Endothelial cell of umbilical vein (primary cell): ENCODE measurements at regions not wholly inside any gene's neighbourhood (a gene's known extent, or its start where the extent isn't known, plus 50 kb on each side); places are given as distances from the start of the nearest gene placed in this dataset.

ENCODE experiments used
- BruUV-seq: library from RNA; stranded (reverse); fragments of 400-500 nt; replicated peaks from 2 replicates; lab custom pipeline; 2021; lab: Mats Ljungman, UMichigan
- CTCF ChIA-PET: fragments of 300-600, 350-600 bp; sonication (Branson Sonifier 250); formaldehyde crosslinking; loops from one replicate; lab custom pipeline; 2021; ENCODE audit warnings: antibody characterized with exemption, inconsistent platforms; lab: Charles Lee
- POLR2A ChIA-PET: fragments of 300-600, 350-600 bp; sonication (Branson Sonifier 250); formaldehyde crosslinking; loops from one replicate; lab custom pipeline; 2021; ENCODE audit warnings: antibody characterized with exemption, inconsistent platforms; lab: Charles Lee
- DNase-seq: peaks from one replicate; pipeline ENCODE4 v3.0.0-alpha.2; 2011; ENCODE audit warnings: low read depth, low spot score
- FAIRE-seq: peaks from 2 replicates; lab custom pipeline; 2011; peaks lifted over from hg19 to GRCh38; lab: Jason Lieb, UNC
- H2AFZ ChIP-seq: 2 replicates; pipeline ENCODE4 v1.6.0; 2012; ENCODE audit warnings: low read depth, low read length, control low read depth, inconsistent platforms
- H3K27ac ChIP-seq: 2 replicates; pipeline ENCODE4 v1.5.1; 2011; ENCODE audit warnings: low read depth, mild to moderate bottlenecking, control low read depth, low read length, moderate library complexity; ENCODE audit not compliant: insufficient read depth
- H3K27me3 ChIP-seq, 2 experiments: 2 replicates each; pipeline versions ENCODE4 v1.6.0 to v1.6.1; 2011; ENCODE audit warnings: low read length in 2 of 2, mixed read lengths in 1 of 2; ENCODE audit not compliant: control insufficient read depth in 2 of 2, insufficient read depth in 2 of 2
- H3K36me3 ChIP-seq, 2 experiments: 2 replicates in 1 of 2; 3 replicates in 1 of 2; pipeline ENCODE4 v1.5.1; 2011; ENCODE audit warnings: low read length in 2 of 2, mild to moderate bottlenecking in 1 of 2, moderate library complexity in 1 of 2; ENCODE audit not compliant: control insufficient read depth in 2 of 2, insufficient read depth in 2 of 2; ENCODE audit errors: extremely low read depth in 1 of 2
- H3K4me1 ChIP-seq: 3 replicates; pipeline ENCODE4 v1.5.1; 2011; ENCODE audit warnings: mild to moderate bottlenecking, low read length; ENCODE audit not compliant: control insufficient read depth, insufficient read depth; ENCODE audit errors: extremely low read depth
- H3K4me2 ChIP-seq: 2 replicates; pipeline ENCODE4 v1.6.1; 2011; ENCODE audit warnings: low read length, control low read depth, mixed read lengths; ENCODE audit not compliant: insufficient read depth
- H3K4me3 ChIP-seq, 3 experiments: fragments of 200-600 bp in 1 of 3; sonication (generic), shearing (Covaris generic) in 1 of 3; replicated peaks in 1 of 3; 2 replicates each; pipeline ENCODE4 v1.5.1; 2011 to 2016; ENCODE audit warnings: control low read depth in 3 of 3, low read length in 3 of 3, mild to moderate bottlenecking in 2 of 3, inconsistent platforms in 1 of 3, low read depth in 1 of 3, moderate library complexity in 1 of 3; ENCODE audit not compliant: insufficient read depth in 1 of 3
- H3K79me2 ChIP-seq: 2 replicates; pipeline ENCODE4 v1.6.0; 2012; ENCODE audit warnings: low read length, inconsistent platforms; ENCODE audit not compliant: control insufficient read depth, insufficient read depth
- H3K9ac ChIP-seq: replicated peaks from 2 replicates; pipeline ENCODE3; 2011; ENCODE audit warnings: low read length, control low read depth; ENCODE audit not compliant: insufficient read depth; ENCODE audit errors: extremely low read depth
- H3K9me1 ChIP-seq: replicated peaks from 3 replicates; pipeline ENCODE4 v1.6.0; 2011; ENCODE audit warnings: mild to moderate bottlenecking, low read length; ENCODE audit not compliant: control insufficient read depth, insufficient read depth; ENCODE audit errors: extremely low read depth
- H3K9me3 ChIP-seq: replicated peaks from 2 replicates; pipeline ENCODE4 v1.5.1; 2012; ENCODE audit warnings: low read length, inconsistent platforms; ENCODE audit not compliant: control insufficient read depth, insufficient read depth
- H4K20me1 ChIP-seq: replicated peaks from 2 replicates; pipeline ENCODE3; 2011; ENCODE audit warnings: mild to moderate bottlenecking, low read length; ENCODE audit not compliant: control insufficient read depth, insufficient read depth; ENCODE audit errors: extremely low read depth
- CTCF ChIP-seq, 2 donors: IDR thresholded peaks; 1 replicate in 1 of 2; 2 replicates in 1 of 2; pipeline ENCODE4 v1.5.1; 2011; ENCODE audit warnings: low read length in 2 of 2, mild to moderate bottlenecking in 2 of 2, moderate library complexity in 2 of 2, control low read depth in 1 of 2, inconsistent platforms in 1 of 2, low read depth in 1 of 2; ENCODE audit not compliant: insufficient read depth in 1 of 2; ENCODE audit errors: extremely low read depth in 1 of 2
- EZH2 ChIP-seq: IDR thresholded peaks from 2 replicates; pipeline ENCODE4 v1.6.1; 2012; ENCODE audit warnings: borderline replicate concordance, low read depth, mild to moderate bottlenecking, moderate library complexity, low read length, inconsistent platforms; ENCODE audit not compliant: severe bottlenecking
- FOS ChIP-seq: IDR thresholded peaks from 2 replicates; pipeline ENCODE4 v1.6.1; 2011; ENCODE audit warnings: mild to moderate bottlenecking, low read length, moderate library complexity, borderline replicate concordance; ENCODE audit not compliant: insufficient read depth
- GATA2 ChIP-seq: IDR thresholded peaks from 2 replicates; pipeline ENCODE4 v1.7.0; 2011; ENCODE audit warnings: low read depth, mild to moderate bottlenecking, moderate library complexity, mixed read lengths, low read length; ENCODE audit not compliant: insufficient read length, insufficient read depth
- JUN ChIP-seq: IDR thresholded peaks from 2 replicates; pipeline ENCODE4 v1.6.1; 2011; ENCODE audit warnings: borderline replicate concordance, low read depth; ENCODE audit not compliant: insufficient read length, insufficient read depth
- MAX ChIP-seq: IDR thresholded peaks from 2 replicates; pipeline ENCODE4 v1.6.1; 2011; ENCODE audit not compliant: insufficient read depth, insufficient read length
- MYC ChIP-seq: IDR thresholded peaks from one replicate; pipeline ENCODE4 v1.6.1; 2011; ENCODE audit warnings: mild to moderate bottlenecking, low read depth, low read length
- POLR2A ChIP-seq: IDR thresholded peaks from 2 replicates; pipeline ENCODE4 v1.6.1; 2012; ENCODE audit warnings: low read depth, mild to moderate bottlenecking, control low read depth, low read length
- POLR2AphosphoS5 ChIP-seq: IDR thresholded peaks from 2 replicates; pipeline ENCODE4 v1.6.1; 2012; ENCODE audit warnings: low read depth, mild to moderate bottlenecking, control low read depth, low read length, moderate library complexity; ENCODE audit not compliant: insufficient read depth
- dilution Hi-C: fragments of 300-500 bp; cut with MboI; formaldehyde crosslinking; loops from one replicate; pipeline ENCODE4 v1.15.0; 2019; ENCODE audit warnings: low sequenced_read_pairs; ENCODE audit not compliant: extremely low pct_ligation_motif_present
- intact Hi-C: fragments of 100-400 bp; cut with micrococcal nuclease; formaldehyde crosslinking; loops from one replicate; pipeline ENCODE4 v1.10.0; 2022

- POLR2A ChIA-PET = no interaction called here
- H3K27ac ChIP-seq = no peak overlapping the region
- no peak overlapping the region for H3K4me2 ChIP-seq
- no peak overlapping the region for H3K4me3 ChIP-seq
- intact Hi-C loops (no loop called here), dilution Hi-C loops (no loop called here)
- H3K4me1 ChIP-seq = no peaks in the 10 kb centered on the region
- no peak overlapping the region for H2AFZ ChIP-seq
- peaks cover 1% of the 10 kb centered on the region for H3K9me3 ChIP-seq
- H3K27me3 ChIP-seq = no peaks in the 10 kb centered on the region
- no TSS peak for BruUV-seq
- no peaks in the 10 kb centered on the region for H3K79me2 ChIP-seq
- H3K36me3 ChIP-seq = no peaks in the 10 kb centered on the region
- no peaks in the 10 kb centered on the region for H4K20me1 ChIP-seq
- no peaks in the 10 kb centered on the region for H3K9me1 ChIP-seq
- TF ChIP-seq CTCF (IDR thresholded peaks at IDR 0.05; ENCODE audit: extremely low read depth in 1 of 2, insufficient read depth in 1 of 2, low read depth in 1 of 2, low read length in 2 of 2) = no peak
- no peak for TF ChIP-seq FOS
- no peak for TF ChIP-seq JUN
- no peak for TF ChIP-seq GATA2
- TF ChIP-seq POLR2A = no peak
- no peak for TF ChIP-seq MAX
- no peak for TF ChIP-seq POLR2AphosphoS5
- no peak for TF ChIP-seq MYC
- TF ChIP-seq EZH2 = no peak
- CTCF ChIA-PET = no interaction called here
- DNase-seq = no peak
- no peak overlapping the region for H3K9ac ChIP-seq
- no peak for FAIRE-seq
Measured at GRCh38 chr2:7704296-7704865, 787.2 kb downstream of the RNF144A start.
